ENCODE measurements at regions not wholly inside any gene's neighbourhood (a gene's known extent, or its start where the extent isn't known, plus 50 kb on each side); places are given as distances from the start of the nearest gene placed in this dataset.

- Mint-ChIP-seq H3K27ac (no peak overlapping the region), H3K36me3 (no peaks in the 10 kb centered on the region), H3K9me3 (no peaks in the 10 kb centered on the region)
- no peak for ATAC-seq
- no peak for DNase-seq (ENCODE audit: low spot score in 2 of 2)
Observed at GRCh38 chr5:141762316-141762715, 80.3 kb upstream of the ARAP3 start.

GRCh38 chr5:141760753-141761152 is 78.7 kb upstream of the ARAP3 start:
- H3K27ac Mint-ChIP-seq, result no peak overlapping the region
- no peaks in the 10 kb centered on the region for H3K36me3 Mint-ChIP-seq
- no peaks in the 10 kb centered on the region for H3K9me3 Mint-ChIP-seq
- DNase-seq (ENCODE audit: low spot score in 2 of 2) (no peak), ATAC-seq (no peak)

GRCh38 chr5:141760193-141760592 is 78.2 kb upstream of the ARAP3 start:
- no peaks in the 10 kb centered on the region for H3K36me3 Mint-ChIP-seq
- no peaks in the 10 kb centered on the region for H3K9me3 Mint-ChIP-seq
- no peak overlapping the region for H3K27ac Mint-ChIP-seq
- no peak for ATAC-seq
- no peak for DNase-seq (ENCODE audit: low spot score in 2 of 2)

- DNase-seq (ENCODE audit: low spot score in 2 of 2), result no peak
- Mint-ChIP-seq H3K36me3 (no peaks in the 10 kb centered on the region), H3K27ac (peak overlapping the region in 1 of 2 donors; percentile 58), H3K9me3 (no peaks in the 10 kb centered on the region)
- ATAC-seq, result no peak
Observed at GRCh38 chr5:141758310-141758998, 76.4 kb upstream of the ARAP3 start.

GRCh38 chr5:141757402-141757801 is 75.4 kb upstream of the ARAP3 start:
- no peaks in the 10 kb centered on the region for H3K36me3 Mint-ChIP-seq
- H3K9me3 Mint-ChIP-seq, result no peaks in the 10 kb centered on the region
- no peak overlapping the region for H3K27ac Mint-ChIP-seq
- ATAC-seq (no peak), DNase-seq (ENCODE audit: low spot score in 2 of 2) (no peak)

GRCh38 chr5:141756196-141756595 is 74.2 kb upstream of the ARAP3 start:
- H3K9me3 Mint-ChIP-seq, result no peaks in the 10 kb centered on the region
- no peak overlapping the region for H3K27ac Mint-ChIP-seq
- no peaks in the 10 kb centered on the region for H3K36me3 Mint-ChIP-seq
- DNase-seq (ENCODE audit: low spot score in 2 of 2), result no peak
- no peak for ATAC-seq

GRCh38 chr5:141753971-141754713 is 72.1 kb upstream of the ARAP3 start:
- peak in 1 of 2 donors; percentile 45 for DNase-seq (ENCODE audit: low spot score in 2 of 2)
- Mint-ChIP-seq H3K9me3 (no peaks in the 10 kb centered on the region), H3K27ac (no peak overlapping the region), H3K36me3 (no peaks in the 10 kb centered on the region)
- ATAC-seq, result no peak

- Mint-ChIP-seq H3K27ac (no peak overlapping the region), H3K9me3 (no peaks in the 10 kb centered on the region), H3K36me3 (no peaks in the 10 kb centered on the region)
- ATAC-seq (no peak), DNase-seq (ENCODE audit: low spot score in 2 of 2) (no peak)
Observed at GRCh38 chr5:141753143-141753970, 71.3 kb upstream of the ARAP3 start.

- DNase-seq (ENCODE audit: low spot score in 2 of 2) (no peak), ATAC-seq (no peak)
- H3K36me3 Mint-ChIP-seq, result no peaks in the 10 kb centered on the region
- no peaks in the 10 kb centered on the region for H3K9me3 Mint-ChIP-seq
- H3K27ac Mint-ChIP-seq, result no peak overlapping the region
Observed at GRCh38 chr5:141747152-141748141, 65.4 kb upstream of the ARAP3 start.

- H3K36me3 Mint-ChIP-seq, result no peaks in the 10 kb centered on the region
- no peak overlapping the region for H3K27ac Mint-ChIP-seq
- no peak for DNase-seq (ENCODE audit: low spot score in 2 of 2)
- H3K9me3 Mint-ChIP-seq, result no peaks in the 10 kb centered on the region
- ATAC-seq, result no peak
Observed at GRCh38 chr5:141746395-141746794, 64.4 kb upstream of the ARAP3 start.

- H3K36me3 Mint-ChIP-seq, result no peaks in the 10 kb centered on the region
- ATAC-seq (no peak), DNase-seq (ENCODE audit: low spot score in 2 of 2) (no peak)
Observed at GRCh38 chr5:141745390-141745789, 63.4 kb upstream of the ARAP3 start.

GRCh38 chr5:141743866-141744272 is 61.8 kb upstream of the ARAP3 start:
- Mint-ChIP-seq H3K9me3 (no peaks in the 10 kb centered on the region), H3K27ac (no peak overlapping the region), H3K36me3 (no peaks in the 10 kb centered on the region)
- DNase-seq (ENCODE audit: low spot score in 2 of 2) (no peak), ATAC-seq (no peak)

More at GRCh38 chr5:141745390-141745789, 63.4 kb upstream of the ARAP3 start:
- Mint-ChIP-seq H3K27ac (no peak overlapping the region), H3K9me3 (no peaks in the 10 kb centered on the region)

- DNase-seq (ENCODE audit: low spot score in 2 of 2), result no peak
- H3K36me3 Mint-ChIP-seq, result no peaks in the 10 kb centered on the region
- H3K27ac Mint-ChIP-seq, result no peak overlapping the region
- H3K9me3 Mint-ChIP-seq, result no peaks in the 10 kb centered on the region
- ATAC-seq, result no peak
Observed at GRCh38 chr5:141742866-141743851, 61.1 kb upstream of the ARAP3 start.

- Mint-ChIP-seq H3K9me3 (no peaks in the 10 kb centered on the region), H3K36me3 (no peaks in the 10 kb centered on the region), H3K27ac (no peak overlapping the region)
- DNase-seq (ENCODE audit: low spot score in 2 of 2) (no peak), ATAC-seq (no peak)
Observed at GRCh38 chr5:141742144-141742543, 60.1 kb upstream of the ARAP3 start.

GRCh38 chr5:141740885-141741284 is 58.9 kb upstream of the ARAP3 start:
- no peaks in the 10 kb centered on the region for H3K9me3 Mint-ChIP-seq
- no peaks in the 10 kb centered on the region for H3K36me3 Mint-ChIP-seq
- DNase-seq (ENCODE audit: low spot score in 2 of 2) (no peak), ATAC-seq (no peak)
- no peak overlapping the region for H3K27ac Mint-ChIP-seq

Measured in activated naive CD4-positive, alpha-beta T cell treated with anti-CD3 and anti-CD28 coated beads, Interleukin-2, amount 50 U/mL, for 72 hours (primary cell).